Endothelial cell of umbilical vein (primary cell): ENCODE measurements at regions not wholly inside any gene's neighbourhood (a gene's known extent, or its start where the extent isn't known, plus 50 kb on each side); places are given as distances from the start of the nearest gene placed in this dataset.

ENCODE experiments used
- BruUV-seq: library from RNA; stranded (reverse); fragments of 400-500 nt; replicated peaks from 2 replicates; lab custom pipeline; 2021; lab: Mats Ljungman, UMichigan
- CTCF ChIA-PET: fragments of 300-600, 350-600 bp; sonication (Branson Sonifier 250); formaldehyde crosslinking; loops from one replicate; lab custom pipeline; 2021; ENCODE audit warnings: antibody characterized with exemption, inconsistent platforms; lab: Charles Lee
- POLR2A ChIA-PET: fragments of 300-600, 350-600 bp; sonication (Branson Sonifier 250); formaldehyde crosslinking; loops from one replicate; lab custom pipeline; 2021; ENCODE audit warnings: antibody characterized with exemption, inconsistent platforms; lab: Charles Lee
- DNase-seq: peaks from one replicate; pipeline ENCODE4 v3.0.0-alpha.2; 2011; ENCODE audit warnings: low read depth, low spot score
- FAIRE-seq: peaks from 2 replicates; lab custom pipeline; 2011; peaks lifted over from hg19 to GRCh38; lab: Jason Lieb, UNC
- H2AFZ ChIP-seq: 2 replicates; pipeline ENCODE4 v1.6.0; 2012; ENCODE audit warnings: low read depth, low read length, control low read depth, inconsistent platforms
- H3K27ac ChIP-seq: 2 replicates; pipeline ENCODE4 v1.5.1; 2011; ENCODE audit warnings: low read depth, mild to moderate bottlenecking, control low read depth, low read length, moderate library complexity; ENCODE audit not compliant: insufficient read depth
- H3K27me3 ChIP-seq, 2 experiments: 2 replicates each; pipeline versions ENCODE4 v1.6.0 to v1.6.1; 2011; ENCODE audit warnings: low read length in 2 of 2, mixed read lengths in 1 of 2; ENCODE audit not compliant: control insufficient read depth in 2 of 2, insufficient read depth in 2 of 2
- H3K36me3 ChIP-seq, 2 experiments: 2 replicates in 1 of 2; 3 replicates in 1 of 2; pipeline ENCODE4 v1.5.1; 2011; ENCODE audit warnings: low read length in 2 of 2, mild to moderate bottlenecking in 1 of 2, moderate library complexity in 1 of 2; ENCODE audit not compliant: control insufficient read depth in 2 of 2, insufficient read depth in 2 of 2; ENCODE audit errors: extremely low read depth in 1 of 2
- H3K4me1 ChIP-seq: 3 replicates; pipeline ENCODE4 v1.5.1; 2011; ENCODE audit warnings: mild to moderate bottlenecking, low read length; ENCODE audit not compliant: control insufficient read depth, insufficient read depth; ENCODE audit errors: extremely low read depth
- H3K4me2 ChIP-seq: 2 replicates; pipeline ENCODE4 v1.6.1; 2011; ENCODE audit warnings: low read length, control low read depth, mixed read lengths; ENCODE audit not compliant: insufficient read depth
- H3K4me3 ChIP-seq, 3 experiments: fragments of 200-600 bp in 1 of 3; sonication (generic), shearing (Covaris generic) in 1 of 3; replicated peaks in 1 of 3; 2 replicates each; pipeline ENCODE4 v1.5.1; 2011 to 2016; ENCODE audit warnings: control low read depth in 3 of 3, low read length in 3 of 3, mild to moderate bottlenecking in 2 of 3, inconsistent platforms in 1 of 3, low read depth in 1 of 3, moderate library complexity in 1 of 3; ENCODE audit not compliant: insufficient read depth in 1 of 3
- H3K79me2 ChIP-seq: 2 replicates; pipeline ENCODE4 v1.6.0; 2012; ENCODE audit warnings: low read length, inconsistent platforms; ENCODE audit not compliant: control insufficient read depth, insufficient read depth
- H3K9ac ChIP-seq: replicated peaks from 2 replicates; pipeline ENCODE3; 2011; ENCODE audit warnings: low read length, control low read depth; ENCODE audit not compliant: insufficient read depth; ENCODE audit errors: extremely low read depth
- H3K9me1 ChIP-seq: replicated peaks from 3 replicates; pipeline ENCODE4 v1.6.0; 2011; ENCODE audit warnings: mild to moderate bottlenecking, low read length; ENCODE audit not compliant: control insufficient read depth, insufficient read depth; ENCODE audit errors: extremely low read depth
- H3K9me3 ChIP-seq: replicated peaks from 2 replicates; pipeline ENCODE4 v1.5.1; 2012; ENCODE audit warnings: low read length, inconsistent platforms; ENCODE audit not compliant: control insufficient read depth, insufficient read depth
- H4K20me1 ChIP-seq: replicated peaks from 2 replicates; pipeline ENCODE3; 2011; ENCODE audit warnings: mild to moderate bottlenecking, low read length; ENCODE audit not compliant: control insufficient read depth, insufficient read depth; ENCODE audit errors: extremely low read depth
- CTCF ChIP-seq, 2 donors: IDR thresholded peaks; 1 replicate in 1 of 2; 2 replicates in 1 of 2; pipeline ENCODE4 v1.5.1; 2011; ENCODE audit warnings: low read length in 2 of 2, mild to moderate bottlenecking in 2 of 2, moderate library complexity in 2 of 2, control low read depth in 1 of 2, inconsistent platforms in 1 of 2, low read depth in 1 of 2; ENCODE audit not compliant: insufficient read depth in 1 of 2; ENCODE audit errors: extremely low read depth in 1 of 2
- EZH2 ChIP-seq: IDR thresholded peaks from 2 replicates; pipeline ENCODE4 v1.6.1; 2012; ENCODE audit warnings: borderline replicate concordance, low read depth, mild to moderate bottlenecking, moderate library complexity, low read length, inconsistent platforms; ENCODE audit not compliant: severe bottlenecking
- FOS ChIP-seq: IDR thresholded peaks from 2 replicates; pipeline ENCODE4 v1.6.1; 2011; ENCODE audit warnings: mild to moderate bottlenecking, low read length, moderate library complexity, borderline replicate concordance; ENCODE audit not compliant: insufficient read depth
- GATA2 ChIP-seq: IDR thresholded peaks from 2 replicates; pipeline ENCODE4 v1.7.0; 2011; ENCODE audit warnings: low read depth, mild to moderate bottlenecking, moderate library complexity, mixed read lengths, low read length; ENCODE audit not compliant: insufficient read length, insufficient read depth
- JUN ChIP-seq: IDR thresholded peaks from 2 replicates; pipeline ENCODE4 v1.6.1; 2011; ENCODE audit warnings: borderline replicate concordance, low read depth; ENCODE audit not compliant: insufficient read length, insufficient read depth
- MAX ChIP-seq: IDR thresholded peaks from 2 replicates; pipeline ENCODE4 v1.6.1; 2011; ENCODE audit not compliant: insufficient read depth, insufficient read length
- MYC ChIP-seq: IDR thresholded peaks from one replicate; pipeline ENCODE4 v1.6.1; 2011; ENCODE audit warnings: mild to moderate bottlenecking, low read depth, low read length
- POLR2A ChIP-seq: IDR thresholded peaks from 2 replicates; pipeline ENCODE4 v1.6.1; 2012; ENCODE audit warnings: low read depth, mild to moderate bottlenecking, control low read depth, low read length
- POLR2AphosphoS5 ChIP-seq: IDR thresholded peaks from 2 replicates; pipeline ENCODE4 v1.6.1; 2012; ENCODE audit warnings: low read depth, mild to moderate bottlenecking, control low read depth, low read length, moderate library complexity; ENCODE audit not compliant: insufficient read depth
- dilution Hi-C: fragments of 300-500 bp; cut with MboI; formaldehyde crosslinking; loops from one replicate; pipeline ENCODE4 v1.15.0; 2019; ENCODE audit warnings: low sequenced_read_pairs; ENCODE audit not compliant: extremely low pct_ligation_motif_present
- intact Hi-C: fragments of 100-400 bp; cut with micrococcal nuclease; formaldehyde crosslinking; loops from one replicate; pipeline ENCODE4 v1.10.0; 2022

GRCh38 chr7:47154791-47155190 lies 427.1 kb downstream of the TNS3 start:
- Histone ChIP-seq H3K9me3 (no peaks in the 10 kb centered on the region), H3K4me2 (no peak overlapping the region), H3K9me1 (no peaks in the 10 kb centered on the region), H3K79me2 (no peaks in the 10 kb centered on the region), H3K4me3 (no peak overlapping the region), H3K36me3 (no peaks in the 10 kb centered on the region), H3K9ac (no peak overlapping the region), H3K4me1 (no peaks in the 10 kb centered on the region), H2AFZ (no peak overlapping the region), H3K27ac (no peak overlapping the region), H4K20me1 (no peaks in the 10 kb centered on the region), H3K27me3 (peaks cover 0 to 2% of the 10 kb centered on the region in 2 experiments)
- BruUV-seq = no TSS peak
- ChIA-PET CTCF (interaction anchor here (0.6 kb wide), 1 partner anchor 1297 kb away, joined by 3 read pairs; no protein-coding TSS in a partner anchor), POLR2A (no interaction called here)
- DNase-seq (no peak), FAIRE-seq (no peak)
- dilution Hi-C loops (no loop called here), intact Hi-C loops (no loop called here)
- TF ChIP-seq GATA2 (no peak), EZH2 (no peak), FOS (no peak), MYC (no peak), POLR2A (no peak), CTCF (IDR thresholded peaks at IDR 0.05; ENCODE audit: extremely low read depth in 1 of 2, insufficient read depth in 1 of 2, low read depth in 1 of 2, low read length in 2 of 2) (no peak), MAX (no peak), POLR2AphosphoS5 (no peak), JUN (no peak)
